K562 (cell line): ENCODE measurements at regions not wholly inside any gene's neighbourhood (a gene's known extent, or its start where the extent isn't known, plus 50 kb on each side); places are given as distances from the start of the nearest gene placed in this dataset.

Experiments
- ATAC-seq: fragments of 200-7000 bp; cut with Tn5 transposase; 3 replicates; pipeline ENCODE4 v1.9.1; 2020; ENCODE audit warnings: moderate library complexity
- BruUV-seq: library from RNA; stranded (reverse); fragments of 400-500 nt; replicated peaks from 2 replicates; lab custom pipeline; 2021; lab: Mats Ljungman, UMichigan
- CTCF ChIA-PET: fragments of 300-600 bp; formaldehyde crosslinking; extraction: SDS; loops from one replicate; lab custom pipeline; 2021; ENCODE audit warnings: low intra/inter-chr PET ratio; lab: Yijun Ruan, JAX
- POLR2A ChIA-PET: fragments of 300-600, 350-650 bp; sonication (Branson Sonifier 250); formaldehyde crosslinking; extraction: SDS; loops from one replicate; lab custom pipeline; 2021; ENCODE audit warnings: antibody characterized with exemption, inconsistent platforms; lab: Yijun Ruan, JAX
- DNase-seq, 4 experiments: peaks; one replicate each; pipeline versions ENCODE4 v3.0.0 to v3.0.0-alpha.2; 2011 to 2018; ENCODE audit warnings: low spot score in 3 of 4, mixed read lengths in 3 of 4; ENCODE audit errors: extremely low read depth in 1 of 4
- FAIRE-seq: peaks from 2 replicates; lab custom pipeline; 2011; peaks lifted over from hg19 to GRCh38; lab: Jason Lieb, UNC
- H2AFZ ChIP-seq: 2 replicates; pipeline ENCODE4 v1.6.0; 2011; ENCODE audit warnings: low read depth, low read length, control low read depth, inconsistent platforms
- H3K27ac ChIP-seq: fragments of 200-600 bp; 3 replicates; pipeline ENCODE4 v1.8.0; 2011; ENCODE audit warnings: low read depth, mild to moderate bottlenecking, control low read depth, inconsistent platforms, low read length, moderate library complexity, mixed read lengths; ENCODE audit errors: extremely low read depth
- H3K27me3 ChIP-seq, 2 experiments: fragments of 300-600 bp in 1 of 2; 2 replicates in 1 of 2; 3 replicates in 1 of 2; pipeline versions ENCODE4 v1.6.0 to v1.8.0; 2011; ENCODE audit warnings: inconsistent platforms in 2 of 2, low read length in 2 of 2, mild to moderate bottlenecking in 1 of 2, mixed read lengths in 1 of 2, moderate library complexity in 1 of 2; ENCODE audit not compliant: control insufficient read depth in 2 of 2, insufficient read depth in 2 of 2
- H3K36me3 ChIP-seq: fragments of 300-600 bp; 3 replicates; pipeline ENCODE4 v1.8.0; 2011; ENCODE audit warnings: mild to moderate bottlenecking, low read length, inconsistent platforms; ENCODE audit not compliant: control insufficient read depth, insufficient read depth
- H3K4me1 ChIP-seq, 2 experiments: fragments of 200-600 bp in 1 of 2; replicated peaks in 1 of 2; 2 replicates in 1 of 2; 3 replicates in 1 of 2; pipeline versions ENCODE4 v1.5.1 to v1.8.0; 2011; ENCODE audit warnings: inconsistent platforms in 2 of 2, low read length in 2 of 2, mild to moderate bottlenecking in 1 of 2, mixed read lengths in 1 of 2, moderate library complexity in 1 of 2; ENCODE audit not compliant: control insufficient read depth in 2 of 2, insufficient read depth in 2 of 2
- H3K4me2 ChIP-seq: 2 replicates; pipeline ENCODE4 v1.6.1; 2011; ENCODE audit warnings: low read length, control low read depth, inconsistent platforms, mixed read lengths; ENCODE audit not compliant: insufficient read depth
- H3K4me3 ChIP-seq: fragments of 200-600 bp; sonication (generic), shearing (Covaris generic); 2 replicates; pipeline ENCODE4 v1.5.1; 2016; ENCODE audit warnings: control low read depth, inconsistent platforms
- H3K79me2 ChIP-seq: fragments of 200-600 bp; 3 replicates; pipeline ENCODE4 v1.8.0; 2011; ENCODE audit warnings: low read length, inconsistent platforms; ENCODE audit not compliant: control insufficient read depth, insufficient read depth
- H3K9ac ChIP-seq, 2 experiments: 2 replicates each; pipeline versions ENCODE4 v1.6.0 to v1.6.1; 2011; ENCODE audit warnings: low read depth in 2 of 2, low read length in 2 of 2, control low read depth in 1 of 2, inconsistent platforms in 1 of 2, mild to moderate bottlenecking in 1 of 2, mixed read lengths in 1 of 2; ENCODE audit not compliant: insufficient read depth in 1 of 2
- H3K9me1 ChIP-seq: one replicate; pipeline ENCODE4 v1.6.0; 2011; ENCODE audit warnings: inconsistent platforms, mild to moderate bottlenecking, low read length, moderate library complexity; ENCODE audit not compliant: control insufficient read depth, insufficient read depth
- H3K9me3 ChIP-seq: replicated peaks from 2 replicates; pipeline ENCODE4 v1.5.1; 2011; ENCODE audit warnings: low read depth, low read length, inconsistent platforms; ENCODE audit not compliant: control insufficient read depth, insufficient read depth
- H4K20me1 ChIP-seq: replicated peaks from 2 replicates; pipeline ENCODE4 v1.6.1; 2011; ENCODE audit warnings: low read length, inconsistent platforms, mixed read lengths; ENCODE audit not compliant: control insufficient read depth, insufficient read depth
- C11orf30 ChIP-seq: fragments of 450-650 bp; IDR thresholded peaks from 2 replicates; pipeline ENCODE4 v1.6.1; 2016; ENCODE audit warnings: low read depth, mild to moderate bottlenecking
- ETV6 ChIP-seq, 3 experiments: fragments of 150-350 bp in 1 of 3; sonication (generic) in 1 of 3; formaldehyde crosslinking in 1 of 3; IDR thresholded peaks; 2 replicates each; pipeline versions ENCODE4 v1.6.1 to v1.8.0; 2014 to 2022; ENCODE audit warnings: borderline replicate concordance in 2 of 3, low read depth in 2 of 3, antibody characterized with exemption in 1 of 3, low read length in 1 of 3, mild to moderate bottlenecking in 1 of 3, missing genetic modification reagents in 1 of 3
- FIP1L1 ChIP-seq: fragments of 200-400 bp; formaldehyde crosslinking; IDR thresholded peaks from 2 replicates; pipeline ENCODE4 v1.6.1; 2018; ENCODE audit warnings: mild to moderate bottlenecking, low read depth, low read length; ENCODE audit not compliant: poor library complexity, severe bottlenecking
- IRF9 ChIP-seq: fragments of 450-650 bp; IDR thresholded peaks from 2 replicates; pipeline ENCODE4 v1.6.1; 2016; ENCODE audit warnings: missing biosample characterization, missing genetic modification characterization
- MEF2A ChIP-seq: IDR thresholded peaks from 2 replicates; pipeline ENCODE4 v1.6.1; 2011; ENCODE audit warnings: low read depth, mild to moderate bottlenecking, low read length, moderate library complexity; ENCODE audit not compliant: control insufficient read depth
- PTTG1 ChIP-seq: fragments of 450-650 bp; IDR thresholded peaks from 2 replicates; pipeline ENCODE4 v1.6.1; 2016; ENCODE audit warnings: low read depth, mild to moderate bottlenecking, missing genetic modification characterization, missing compliant biosample characterization
- ZNF76 ChIP-seq: fragments of 250-450 bp; sonication (Bioruptor Pico); IDR thresholded peaks from 2 replicates; pipeline ENCODE4 v1.4.0; 2020; ENCODE audit warnings: mild to moderate bottlenecking, moderate library complexity, borderline replicate concordance
- WGBS: fragments of 100-300 bp; shearing (Covaris generic); methylation state at CpG from one replicate; pipeline ENCODE4 v1.1.6; 2016; ENCODE audit warnings: low coverage, mixed read lengths; ENCODE audit not compliant: insufficient coverage; ENCODE audit errors: missing lambda C conversion rate; 5-methylcytosine and 5-hydroxymethylcytosine counted together
- in situ Hi-C: fragments of 300-500 bp; cut with MboI; formaldehyde crosslinking; loops from 4 replicates; pipeline ENCODE4 v1.15.0; 2018; ENCODE audit warnings: inconsistent platforms, mixed read lengths
- intact Hi-C: fragments of 100-400 bp; cut with micrococcal nuclease; formaldehyde crosslinking; loops from 2 replicates; pipeline ENCODE4 v1.14.2; 2022
- TF ChIP-seq, protein P1 (sequence below): fragments of 450-650 bp; IDR thresholded peaks from 2 replicates; pipeline ENCODE4 v1.7.1; 2018; ENCODE audit warnings: mild to moderate bottlenecking, low read depth; ENCODE audit not compliant: partially characterized antibody

- no peak for TF ChIP-seq PTTG1
Measured at GRCh38 chr21:16504766-16505165, 775.0 kb downstream of the USP25 start (continued).

GRCh38 chr21:16509476-16509875, 779.7 kb downstream of the USP25 start:
- no peak for DNase-seq
- Histone ChIP-seq H3K9me1 (no peaks in the 10 kb centered on the region), H4K20me1 (no peaks in the 10 kb centered on the region), H3K4me3 (no peak overlapping the region), H3K36me3 (no peaks in the 10 kb centered on the region), H3K79me2 (no peaks in the 10 kb centered on the region), H2AFZ (no peak overlapping the region), H3K4me2 (no peak overlapping the region), H3K4me1 (no peaks in the 10 kb centered on the region), H3K27me3 (no peaks in the 10 kb centered on the region), H3K9ac (no peak overlapping the region), H3K27ac (no peak overlapping the region), H3K9me3 (no peaks in the 10 kb centered on the region)
- TF ChIP-seq C11orf30, result no peak
- no peak for TF ChIP-seq ETV6 (IDR thresholded peaks at IDR 0.05; ENCODE audit: borderline replicate concordance in 1 of 2, low read depth in 2 of 2, low read length in 1 of 2)
- TF ChIP-seq ETV6 (CRISPR knock-in tag; IDR thresholded peaks at IDR 0.05; ENCODE audit: borderline replicate concordance), result no peak
- TF ChIP-seq FIP1L1, result no peak
- no peak for FAIRE-seq
- intact Hi-C loops (no loop called here), in situ Hi-C loops (no loop called here)
- no TSS peak for BruUV-seq
- WGBS, result 0% methylated on average over 3 of the region's 3 CpGs
- CTCF ChIA-PET, result no interaction called here
- POLR2A ChIA-PET, result no interaction called here
- no peak for ATAC-seq

- no peaks in the 10 kb centered on the region for H3K4me1 ChIP-seq
- no peak overlapping the region for H3K9ac ChIP-seq
- H4K20me1 ChIP-seq, result no peaks in the 10 kb centered on the region
- no peak overlapping the region for H2AFZ ChIP-seq
- H3K4me2 ChIP-seq, result no peak overlapping the region
- H3K79me2 ChIP-seq, result no peaks in the 10 kb centered on the region
- no peak overlapping the region for H3K27ac ChIP-seq
- no peaks in the 10 kb centered on the region; the same call in 1 of the 2 replicates for H3K9me3 ChIP-seq
- ChIA-PET POLR2A (no interaction called here), CTCF (no interaction called here)
- H3K9me1 ChIP-seq, result no peaks in the 10 kb centered on the region
- no peak for DNase-seq
- in situ Hi-C loops (no loop called here), intact Hi-C loops (no loop called here)
- H3K27me3 ChIP-seq, result no peaks in the 10 kb centered on the region
- H3K4me3 ChIP-seq, result no peak overlapping the region
- no peak for FAIRE-seq
- WGBS, result 7% methylated on average over 2 of the region's 2 CpGs
- no peaks in the 10 kb centered on the region for H3K36me3 ChIP-seq
- ATAC-seq, result no peak
- BruUV-seq, result no TSS peak
- TF ChIP-seq MEF2A (no peak), IRF9 (no peak), ZNF76 (CRISPR knock-in tag) (no peak)
- TF ChIP-seq, protein P1, sequence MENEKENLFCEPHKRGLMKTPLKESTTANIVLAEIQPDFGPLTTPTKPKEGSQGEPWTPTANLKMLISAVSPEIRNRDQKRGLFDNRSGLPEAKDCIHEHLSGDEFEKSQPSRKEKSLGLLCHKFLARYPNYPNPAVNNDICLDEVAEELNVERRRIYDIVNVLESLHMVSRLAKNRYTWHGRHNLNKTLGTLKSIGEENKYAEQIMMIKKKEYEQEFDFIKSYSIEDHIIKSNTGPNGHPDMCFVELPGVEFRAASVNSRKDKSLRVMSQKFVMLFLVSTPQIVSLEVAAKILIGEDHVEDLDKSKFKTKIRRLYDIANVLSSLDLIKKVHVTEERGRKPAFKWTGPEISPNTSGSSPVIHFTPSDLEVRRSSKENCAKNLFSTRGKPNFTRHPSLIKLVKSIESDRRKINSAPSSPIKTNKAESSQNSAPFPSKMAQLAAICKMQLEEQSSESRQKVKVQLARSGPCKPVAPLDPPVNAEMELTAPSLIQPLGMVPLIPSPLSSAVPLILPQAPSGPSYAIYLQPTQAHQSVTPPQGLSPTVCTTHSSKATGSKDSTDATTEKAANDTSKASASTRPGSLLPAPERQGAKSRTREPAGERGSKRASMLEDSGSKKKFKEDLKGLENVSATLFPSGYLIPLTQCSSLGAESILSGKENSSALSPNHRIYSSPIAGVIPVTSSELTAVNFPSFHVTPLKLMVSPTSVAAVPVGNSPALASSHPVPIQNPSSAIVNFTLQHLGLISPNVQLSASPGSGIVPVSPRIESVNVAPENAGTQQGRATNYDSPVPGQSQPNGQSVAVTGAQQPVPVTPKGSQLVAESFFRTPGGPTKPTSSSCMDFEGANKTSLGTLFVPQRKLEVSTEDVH, result no peak
Measured at GRCh38 chr21:16514316-16514715, 784.5 kb downstream of the USP25 start.
